ENCODE measurements at regions not wholly inside any gene's neighbourhood (a gene's known extent, or its start where the extent isn't known, plus 50 kb on each side); places are given as distances from the start of the nearest gene placed in this dataset.

DNA sequence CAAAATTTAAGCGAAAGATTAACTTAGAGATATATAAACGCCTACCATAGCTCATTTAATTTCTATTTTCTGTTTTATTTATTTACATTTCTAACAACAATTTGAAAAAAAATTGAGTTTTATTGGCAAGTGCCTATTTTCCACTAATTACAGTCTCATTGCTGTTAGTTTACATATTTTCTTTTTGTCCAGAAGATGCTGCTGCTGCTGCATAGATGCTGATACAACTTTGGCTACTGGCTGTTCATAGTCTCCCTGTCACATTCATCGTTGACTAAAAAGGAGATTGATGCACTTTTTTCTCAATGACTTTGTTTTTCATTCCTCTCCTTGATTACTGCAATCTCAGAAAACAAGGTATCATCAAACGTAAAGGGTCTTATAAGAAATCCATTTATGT is 235.4 kb downstream of the CDH9 start:
- no peak for DNase-seq (ENCODE audit: low spot score)
- no peaks in the 10 kb centered on the region for H3K4me1 Mint-ChIP-seq (ENCODE audit: unreplicated experiment)
- H3K27me3 Mint-ChIP-seq (ENCODE audit: unreplicated experiment) = no peaks in the 10 kb centered on the region
- TF ChIP-seq, protein P1, sequence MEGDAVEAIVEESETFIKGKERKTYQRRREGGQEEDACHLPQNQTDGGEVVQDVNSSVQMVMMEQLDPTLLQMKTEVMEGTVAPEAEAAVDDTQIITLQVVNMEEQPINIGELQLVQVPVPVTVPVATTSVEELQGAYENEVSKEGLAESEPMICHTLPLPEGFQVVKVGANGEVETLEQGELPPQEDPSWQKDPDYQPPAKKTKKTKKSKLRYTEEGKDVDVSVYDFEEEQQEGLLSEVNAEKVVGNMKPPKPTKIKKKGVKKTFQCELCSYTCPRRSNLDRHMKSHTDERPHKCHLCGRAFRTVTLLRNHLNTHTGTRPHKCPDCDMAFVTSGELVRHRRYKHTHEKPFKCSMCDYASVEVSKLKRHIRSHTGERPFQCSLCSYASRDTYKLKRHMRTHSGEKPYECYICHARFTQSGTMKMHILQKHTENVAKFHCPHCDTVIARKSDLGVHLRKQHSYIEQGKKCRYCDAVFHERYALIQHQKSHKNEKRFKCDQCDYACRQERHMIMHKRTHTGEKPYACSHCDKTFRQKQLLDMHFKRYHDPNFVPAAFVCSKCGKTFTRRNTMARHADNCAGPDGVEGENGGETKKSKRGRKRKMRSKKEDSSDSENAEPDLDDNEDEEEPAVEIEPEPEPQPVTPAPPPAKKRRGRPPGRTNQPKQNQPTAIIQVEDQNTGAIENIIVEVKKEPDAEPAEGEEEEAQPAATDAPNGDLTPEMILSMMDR (IDR thresholded peaks at IDR 0.05; ENCODE audit: unreplicated experiment) = no peak
- H3K27ac Mint-ChIP-seq (ENCODE audit: unreplicated experiment) = no peak overlapping the region
- H3K9me3 Mint-ChIP-seq (ENCODE audit: unreplicated experiment) = no peaks in the 10 kb centered on the region
- no peak overlapping the region for H3K4me3 Mint-ChIP-seq (ENCODE audit: unreplicated experiment)
- no peaks in the 10 kb centered on the region for H3K36me3 Mint-ChIP-seq (ENCODE audit: low read depth, unreplicated experiment)

DNA sequence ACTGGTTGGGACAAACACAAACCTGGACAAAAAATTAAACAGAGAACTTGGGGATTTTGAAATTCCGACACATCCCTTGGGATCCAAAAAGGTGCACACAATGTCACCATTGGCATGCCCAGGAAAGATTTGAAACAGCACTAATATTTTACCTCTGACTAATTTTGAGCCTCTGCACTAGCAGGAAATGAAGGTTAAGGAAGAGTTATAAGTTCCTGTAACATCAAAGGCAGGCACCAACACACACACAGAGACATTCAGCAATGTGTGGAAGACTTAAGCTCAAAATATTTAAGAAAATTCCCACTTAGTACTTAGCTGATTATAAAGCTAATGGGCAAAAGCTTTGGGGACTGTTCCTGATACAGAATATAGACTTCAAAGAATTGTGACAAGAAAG is 247.0 kb downstream of the CDH9 start:
- Mint-ChIP-seq H3K36me3 (ENCODE audit: low read depth, unreplicated experiment) (no peaks in the 10 kb centered on the region), H3K27me3 (ENCODE audit: unreplicated experiment) (no peaks in the 10 kb centered on the region), H3K4me1 (ENCODE audit: unreplicated experiment) (peaks cover 10% of the 10 kb centered on the region), H3K9me3 (ENCODE audit: unreplicated experiment) (no peaks in the 10 kb centered on the region), H3K27ac (ENCODE audit: unreplicated experiment) (peak overlapping the region; percentile 87), H3K4me3 (ENCODE audit: unreplicated experiment) (no peak overlapping the region)
- TF ChIP-seq, protein P1 (IDR thresholded peaks at IDR 0.05; ENCODE audit: unreplicated experiment) = no peak
- no peak for DNase-seq (ENCODE audit: low spot score)

DNA sequence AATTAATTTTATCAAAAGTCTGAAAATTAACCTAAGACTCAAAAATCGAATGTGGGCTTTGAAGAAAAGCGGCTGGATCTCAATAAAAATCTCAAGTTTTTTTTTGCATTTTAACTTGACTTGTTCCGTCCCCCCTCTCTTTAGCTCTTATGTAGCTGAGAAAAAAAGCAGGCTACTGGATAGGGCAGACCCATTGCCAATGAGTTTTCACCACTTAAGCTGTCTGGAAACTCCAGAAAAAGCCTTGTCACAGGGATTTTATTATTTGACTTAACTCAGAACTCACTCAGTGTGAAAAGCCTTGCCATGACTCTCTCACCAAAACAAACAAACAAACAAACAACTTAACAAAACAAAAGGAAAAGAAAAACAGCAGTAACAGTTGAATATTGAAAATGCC is 247.4 kb downstream of the CDH9 start:
- Mint-ChIP-seq H3K27ac (ENCODE audit: unreplicated experiment) (peak overlapping the region; percentile 87), H3K4me3 (ENCODE audit: unreplicated experiment) (no peak overlapping the region), H3K4me1 (ENCODE audit: unreplicated experiment) (peaks cover 10% of the 10 kb centered on the region), H3K27me3 (ENCODE audit: unreplicated experiment) (no peaks in the 10 kb centered on the region), H3K9me3 (ENCODE audit: unreplicated experiment) (no peaks in the 10 kb centered on the region), H3K36me3 (ENCODE audit: low read depth, unreplicated experiment) (no peaks in the 10 kb centered on the region)
- TF ChIP-seq, protein P1 (IDR thresholded peaks at IDR 0.05; ENCODE audit: unreplicated experiment) = no peak
- no peak for DNase-seq (ENCODE audit: low spot score)

DNA sequence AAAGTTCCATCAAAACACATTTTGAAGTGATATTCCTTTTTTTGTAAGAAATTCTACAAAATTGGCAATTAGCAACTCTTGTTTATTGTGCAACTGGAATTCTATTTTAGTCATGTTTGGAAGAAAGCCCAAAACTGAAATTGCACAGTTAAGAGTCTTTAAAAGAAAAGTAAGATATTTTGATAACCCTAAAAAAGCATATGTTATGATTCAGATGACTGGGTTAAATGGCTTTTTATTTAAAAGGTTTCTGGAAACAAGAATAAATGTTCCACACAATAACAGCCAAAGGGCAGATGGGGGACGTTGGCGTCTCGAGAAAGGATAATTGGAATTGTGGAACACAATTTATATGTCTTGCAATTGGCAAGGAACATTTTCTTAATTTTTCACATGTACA is 275.2 kb downstream of the CDH9 start:
- H3K36me3 Mint-ChIP-seq (ENCODE audit: low read depth, unreplicated experiment) = no peaks in the 10 kb centered on the region
- TF ChIP-seq, protein P1 (IDR thresholded peaks at IDR 0.05; ENCODE audit: unreplicated experiment) = no peak
- H3K27ac Mint-ChIP-seq (ENCODE audit: unreplicated experiment) = no peak overlapping the region
- H3K9me3 Mint-ChIP-seq (ENCODE audit: unreplicated experiment) = no peaks in the 10 kb centered on the region
- no peak overlapping the region for H3K4me3 Mint-ChIP-seq (ENCODE audit: unreplicated experiment)
- H3K27me3 Mint-ChIP-seq (ENCODE audit: unreplicated experiment) = no peaks in the 10 kb centered on the region
- DNase-seq (ENCODE audit: low spot score) = no peak
- no peaks in the 10 kb centered on the region for H3K4me1 Mint-ChIP-seq (ENCODE audit: unreplicated experiment)

DNA sequence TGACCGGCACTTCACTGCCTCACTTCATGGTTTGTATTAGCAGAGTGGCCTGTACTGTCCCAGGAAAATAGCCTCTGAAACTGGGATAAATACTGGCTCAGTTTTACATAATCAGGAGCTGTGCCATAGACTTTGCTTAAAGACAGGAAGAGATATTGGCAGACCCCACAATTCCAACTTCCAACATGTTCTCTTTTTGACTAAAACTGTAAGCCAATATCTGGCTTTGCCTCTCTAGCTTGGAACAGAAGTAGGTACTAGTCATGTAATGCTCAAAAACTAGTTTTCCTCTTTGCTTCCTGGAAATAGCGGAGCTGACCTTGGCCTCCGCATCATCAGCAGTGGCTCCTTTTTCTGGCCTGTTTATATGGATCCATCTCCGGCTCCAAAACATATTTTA is 276.9 kb downstream of the CDH9 start:
- no peak for DNase-seq (ENCODE audit: low spot score)
- TF ChIP-seq, protein P1 (IDR thresholded peaks at IDR 0.05; ENCODE audit: unreplicated experiment) = no peak
- no peaks in the 10 kb centered on the region for H3K27me3 Mint-ChIP-seq (ENCODE audit: unreplicated experiment)
- no peak overlapping the region for H3K4me3 Mint-ChIP-seq (ENCODE audit: unreplicated experiment)
- H3K36me3 Mint-ChIP-seq (ENCODE audit: low read depth, unreplicated experiment) = no peaks in the 10 kb centered on the region
- H3K9me3 Mint-ChIP-seq (ENCODE audit: unreplicated experiment) = no peaks in the 10 kb centered on the region
- no peaks in the 10 kb centered on the region for H3K4me1 Mint-ChIP-seq (ENCODE audit: unreplicated experiment)
- H3K27ac Mint-ChIP-seq (ENCODE audit: unreplicated experiment) = no peak overlapping the region

Data from endothelial cell (in vitro differentiated cells).